Body of pancreas (tissue), 4 donors: ENCODE measurements at regions not wholly inside any gene's neighbourhood (a gene's known extent, or its start where the extent isn't known, plus 50 kb on each side); places are given as distances from the start of the nearest gene placed in this dataset.

Source experiments
- CTCF ChIP-seq, 7 experiments: fragments of 450-650 bp in 4 of 7; fragments of 200-600 bp in 3 of 7; sonication (generic) in 3 of 7; IDR thresholded peaks; one replicate each; pipeline ENCODE4 v1.5.1; 2016 to 2019; ENCODE audit warnings: antibody characterized with exemption in 7 of 7
- POLR2A ChIP-seq, 3 donors: fragments of 450-650 bp; IDR thresholded peaks; one replicate each; pipeline ENCODE4 v1.6.1; 2016; ENCODE audit warnings: antibody characterized with exemption in 3 of 3, mild to moderate bottlenecking in 2 of 3

GRCh38 chr4:65046192-65047133 is 623.8 kb downstream of the EPHA5 start:
- no peak for TF ChIP-seq CTCF (IDR thresholded peaks at IDR 0.05)
- TF ChIP-seq POLR2A (IDR thresholded peaks at IDR 0.05), result no peak
